Muscle of arm (tissue), 1 donor: ENCODE measurements at regions not wholly inside any gene's neighbourhood (a gene's known extent, or its start where the extent isn't known, plus 50 kb on each side); places are given as distances from the start of the nearest gene placed in this dataset.

Experiments
- DNase-seq: peaks from one replicate; pipeline ENCODE4 v3.0.0-alpha.2; 2013

- DNase-seq, result no peak
These were observed 397.7 kb upstream of the DDHD1 start for GRCh38 chr14:53550776-53551175.

- no peak for DNase-seq
These were observed 396.8 kb upstream of the DDHD1 start for GRCh38 chr14:53549956-53550355.

DNA sequence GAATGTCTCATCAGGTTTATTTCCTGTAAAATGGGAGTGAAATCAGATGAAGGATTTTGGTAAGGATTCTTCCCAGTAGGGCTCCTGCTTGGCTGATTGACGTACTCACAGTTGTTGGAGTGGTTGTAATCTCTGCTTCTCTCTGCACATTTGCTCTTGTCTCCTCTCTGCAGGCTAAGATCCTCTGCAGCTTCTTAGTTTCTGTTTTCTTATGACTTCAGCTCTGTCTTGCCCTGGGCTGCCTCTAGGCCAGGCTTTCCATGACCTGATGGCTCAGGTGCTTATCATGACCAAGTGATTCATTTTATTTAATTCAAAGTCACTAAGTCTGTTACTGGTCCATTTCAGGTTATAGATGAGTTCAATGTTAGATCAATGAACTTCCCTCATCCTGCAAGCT is 394.5 kb upstream of the DDHD1 start:
- DNase-seq, result no peak

- DNase-seq, result no peak
These were observed 392.1 kb upstream of the DDHD1 start for GRCh38 chr14:53545217-53545616.

DNA sequence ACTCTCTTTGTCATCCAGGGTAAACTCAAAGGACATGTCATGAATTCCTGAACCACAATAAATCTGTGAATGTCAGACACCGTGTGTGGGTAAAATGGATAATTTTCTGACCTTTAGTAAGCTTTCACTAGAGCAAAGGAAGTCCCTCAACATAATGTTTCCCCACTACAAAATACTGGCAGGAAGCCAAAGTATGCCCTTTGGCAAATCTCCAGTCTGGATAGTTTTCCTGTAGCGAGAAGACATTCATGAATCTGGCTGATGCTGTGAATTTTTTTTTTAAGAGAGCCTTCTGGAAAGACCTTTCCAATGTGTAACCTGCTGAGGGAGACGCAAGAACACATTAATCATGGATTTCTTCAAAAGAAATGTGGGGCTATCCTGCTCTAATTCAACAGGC is 389.6 kb upstream of the DDHD1 start:
- no peak for DNase-seq

GRCh38 chr14:53541411-53541810 is 388.3 kb upstream of the DDHD1 start:
- peak; percentile 41 for DNase-seq

DNA sequence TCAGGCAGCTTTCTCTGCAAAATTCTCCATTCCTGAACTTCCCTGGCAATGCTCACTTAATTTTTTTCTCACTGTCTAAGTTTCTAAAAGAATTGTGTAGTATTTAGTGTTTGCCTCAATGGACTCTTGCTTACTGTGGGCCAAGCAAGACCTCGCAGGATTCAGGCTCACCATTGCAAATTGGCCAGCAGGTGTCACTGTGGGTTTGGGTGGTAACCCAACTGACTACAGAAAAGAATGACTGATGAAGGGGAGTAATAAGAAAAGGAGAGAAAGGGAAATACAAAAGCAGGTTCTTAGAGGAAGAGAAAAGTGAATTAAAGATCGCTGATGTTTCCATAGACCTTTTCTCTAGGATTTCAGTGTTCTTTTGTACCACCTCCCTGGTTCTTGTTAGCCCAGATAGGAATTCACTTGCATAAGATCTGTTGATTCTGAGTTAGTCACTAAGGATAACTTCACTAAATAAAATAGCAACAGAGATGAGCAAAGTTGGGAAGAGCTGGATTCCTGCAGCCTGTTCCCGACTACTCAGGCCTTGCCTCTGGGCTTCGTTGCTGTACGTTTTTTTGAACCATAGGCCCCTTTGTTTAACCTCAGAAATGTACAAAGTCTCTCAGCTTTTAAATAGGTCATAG is 386.5 kb upstream of the DDHD1 start:
- DNase-seq, result peak; percentile 91

DNA sequence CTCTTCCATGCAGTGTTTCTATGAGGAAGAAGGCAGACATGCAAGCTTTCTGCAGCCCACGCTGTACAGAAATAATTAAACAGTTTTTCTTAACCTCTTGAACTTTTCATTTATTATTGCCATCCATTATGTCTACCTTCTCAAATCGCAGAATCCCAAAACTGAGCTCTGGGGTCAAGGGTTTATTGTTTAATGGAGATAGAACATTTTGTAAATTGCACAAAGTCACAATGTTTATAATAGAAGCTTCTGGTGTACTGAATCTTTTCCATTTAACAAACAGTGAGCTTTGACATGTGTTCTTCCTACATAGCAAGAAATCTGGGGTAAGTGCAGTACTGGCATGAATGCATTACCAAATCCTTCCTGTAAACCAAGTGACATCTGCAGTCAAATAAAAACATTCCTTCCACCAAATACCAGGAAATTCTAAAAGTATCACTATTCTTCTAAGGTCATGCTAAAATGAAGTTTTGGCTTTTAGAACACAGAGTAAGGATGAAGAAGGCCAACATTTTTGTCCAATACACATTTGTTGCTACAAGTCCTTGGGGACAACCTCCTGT is 385.3 kb upstream of the DDHD1 start:
- DNase-seq, result no peak

GRCh38 chr14:53537422-53538315 is 384.5 kb upstream of the DDHD1 start:
- no peak for DNase-seq

DNA sequence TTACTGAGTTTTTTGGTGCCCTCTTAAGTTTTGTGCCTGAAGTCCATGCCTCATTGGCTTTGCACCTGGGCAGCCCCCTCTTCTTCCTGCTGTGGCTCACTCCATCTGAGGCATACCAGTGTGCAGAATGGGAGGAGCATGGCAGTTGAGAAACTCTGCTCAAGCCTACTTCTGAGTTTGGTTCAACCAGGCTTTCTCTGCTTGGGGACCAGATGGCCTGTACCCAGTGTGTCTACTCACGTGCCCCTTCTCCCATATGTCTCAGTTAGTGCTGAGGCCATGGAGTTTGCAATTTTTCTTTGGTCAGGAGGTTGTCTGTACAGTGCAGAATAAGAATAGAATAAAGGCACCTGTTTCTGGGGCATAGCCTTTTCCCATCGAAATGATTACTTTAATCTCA is 383.3 kb upstream of the DDHD1 start:
- no peak for DNase-seq

DNA sequence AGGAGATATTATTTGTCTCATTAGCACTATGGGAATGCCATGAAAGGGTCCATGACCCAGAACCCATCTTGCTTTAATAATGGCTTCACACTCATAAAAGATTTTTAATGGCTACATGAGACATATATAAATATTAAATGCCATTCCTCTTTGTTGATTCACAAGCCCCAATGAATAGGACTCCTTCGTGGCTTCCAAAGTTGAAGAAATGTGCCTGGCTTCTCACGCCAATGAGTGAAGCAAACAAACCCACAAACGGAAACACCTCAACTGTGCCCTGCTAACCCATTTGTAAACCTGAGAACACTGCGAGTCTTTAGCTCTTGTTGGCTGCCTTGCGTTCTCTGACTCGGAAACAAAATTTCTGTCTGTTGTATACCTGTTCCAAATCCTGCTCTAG is 381.7 kb upstream of the DDHD1 start:
- no peak for DNase-seq

GRCh38 chr14:53533384-53533970 is 380.4 kb upstream of the DDHD1 start:
- DNase-seq, result no peak

DNA sequence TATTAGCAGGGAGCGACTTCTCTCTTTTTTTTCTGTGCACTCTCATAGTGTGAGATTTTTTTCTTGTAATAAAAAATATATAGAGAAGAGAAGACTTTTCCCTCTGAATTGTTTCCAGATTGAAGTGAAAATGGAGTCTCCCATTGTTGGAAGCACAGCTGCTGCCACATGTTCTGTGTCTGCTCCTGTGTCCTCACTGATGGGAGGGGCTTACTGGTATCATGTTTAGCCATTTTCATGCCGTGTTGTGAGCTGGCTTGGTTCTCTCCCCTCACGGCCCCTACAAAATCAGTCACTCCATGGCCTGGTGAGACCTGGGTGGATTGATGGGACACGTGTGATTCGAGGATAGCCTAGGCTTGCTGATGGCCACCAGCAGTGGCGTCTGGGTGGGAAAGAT is 379.7 kb upstream of the DDHD1 start:
- DNase-seq, result no peak

DNA sequence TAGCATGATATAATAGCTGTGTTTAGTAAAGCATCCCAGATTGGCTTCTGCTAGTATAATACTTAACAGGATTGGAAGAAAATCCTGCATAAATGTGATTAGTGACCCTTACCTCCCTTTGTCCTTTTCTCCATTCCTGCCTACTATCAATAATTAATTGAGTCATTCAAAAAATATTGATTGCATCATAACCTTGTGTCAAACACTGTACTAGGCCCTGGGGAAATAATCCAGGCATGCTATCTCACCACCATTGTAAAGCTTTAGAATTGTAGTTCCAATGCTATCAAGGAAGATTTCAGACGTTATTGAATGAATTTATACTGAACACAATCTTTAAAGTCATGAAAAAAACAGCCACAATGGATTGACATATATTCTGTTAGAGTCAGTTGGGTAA is 378.6 kb upstream of the DDHD1 start:
- DNase-seq, result no peak

GRCh38 chr14:53531156-53531555 is 378.0 kb upstream of the DDHD1 start:
- DNase-seq, result no peak

- no peak for DNase-seq
These were observed 376.4 kb upstream of the DDHD1 start for GRCh38 chr14:53529519-53529918.

DNA sequence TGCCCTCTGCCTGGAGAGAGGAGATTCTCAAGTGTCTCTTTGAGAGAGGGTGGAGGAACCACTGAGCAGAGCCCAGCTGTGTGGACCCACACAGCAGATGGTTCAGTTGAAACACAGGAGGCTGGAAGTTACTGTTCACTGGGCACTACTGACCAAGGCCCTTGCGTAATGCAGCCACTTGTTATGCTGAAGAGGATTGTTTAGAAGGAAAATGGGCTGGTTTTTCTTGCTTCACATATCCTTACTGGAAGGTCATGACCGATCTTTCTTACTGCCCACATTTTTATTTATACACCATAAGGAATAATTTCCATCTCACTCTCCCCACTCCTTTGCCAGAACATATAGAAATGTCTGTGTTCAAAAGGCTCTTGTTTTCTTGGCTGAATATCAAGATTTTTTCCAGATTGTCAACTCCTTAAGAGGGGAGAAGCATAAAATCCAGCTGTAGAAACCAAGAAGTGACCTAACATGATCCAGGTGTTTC is 375.1 kb upstream of the DDHD1 start:
- no peak for DNase-seq

DNA sequence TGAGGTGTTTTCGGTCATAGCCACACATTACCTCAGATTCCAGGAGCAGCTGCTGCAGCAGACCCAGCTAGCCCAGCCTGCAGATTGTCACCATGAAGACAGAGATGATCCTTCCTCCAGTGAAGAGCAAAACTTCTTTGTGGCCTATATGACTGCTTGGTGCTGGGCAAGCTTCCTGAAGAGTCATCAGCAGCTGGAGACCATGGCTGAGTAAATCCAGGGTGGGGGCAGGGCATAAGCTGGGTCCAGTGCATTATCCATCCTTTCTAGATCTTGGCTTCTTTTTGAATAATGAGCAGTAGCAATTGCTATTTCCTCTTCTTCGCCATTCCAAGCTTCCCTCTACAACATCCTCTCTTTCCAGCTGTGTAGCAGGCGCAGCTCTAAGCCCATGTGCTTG is 373.1 kb upstream of the DDHD1 start:
- no peak for DNase-seq

DNA sequence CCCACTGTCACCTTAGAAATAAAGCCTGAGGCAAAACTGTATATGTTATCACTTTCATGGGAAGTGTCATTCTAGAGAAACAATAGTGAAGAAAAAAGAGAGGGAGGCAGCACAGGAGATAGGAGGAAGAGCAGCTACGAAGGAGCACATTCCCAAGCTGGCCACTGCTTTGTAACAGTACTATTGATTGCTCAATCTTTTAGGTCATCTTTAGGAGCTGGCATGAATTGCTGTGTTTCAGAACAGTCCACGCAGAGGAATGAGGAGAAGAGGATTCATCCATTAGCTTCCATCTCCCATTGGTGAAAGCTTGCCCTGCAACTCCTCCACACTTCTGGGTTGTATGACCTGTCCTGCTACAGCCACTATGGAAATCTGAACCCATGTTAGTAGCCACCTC is 372.5 kb upstream of the DDHD1 start:
- no peak for DNase-seq

DNA sequence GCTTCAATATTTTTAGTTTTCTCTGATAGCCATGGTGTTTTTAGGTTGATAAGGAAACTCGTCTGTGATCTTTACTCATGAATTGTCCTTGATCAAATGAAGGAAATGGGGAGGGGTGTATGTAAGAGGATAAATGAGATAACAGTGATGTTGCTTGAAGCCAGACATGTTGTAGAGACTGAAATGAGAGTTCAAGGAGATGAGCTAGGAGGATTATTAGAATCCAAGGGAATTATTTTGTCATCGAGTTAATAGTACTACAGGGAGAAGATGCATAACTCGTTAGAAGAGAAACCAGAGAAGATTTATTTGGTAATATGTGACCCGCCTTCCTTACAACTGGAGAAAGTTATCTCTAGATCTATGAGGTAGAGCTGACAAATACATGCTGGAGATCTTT is 371.3 kb upstream of the DDHD1 start:
- DNase-seq, result no peak

DNA sequence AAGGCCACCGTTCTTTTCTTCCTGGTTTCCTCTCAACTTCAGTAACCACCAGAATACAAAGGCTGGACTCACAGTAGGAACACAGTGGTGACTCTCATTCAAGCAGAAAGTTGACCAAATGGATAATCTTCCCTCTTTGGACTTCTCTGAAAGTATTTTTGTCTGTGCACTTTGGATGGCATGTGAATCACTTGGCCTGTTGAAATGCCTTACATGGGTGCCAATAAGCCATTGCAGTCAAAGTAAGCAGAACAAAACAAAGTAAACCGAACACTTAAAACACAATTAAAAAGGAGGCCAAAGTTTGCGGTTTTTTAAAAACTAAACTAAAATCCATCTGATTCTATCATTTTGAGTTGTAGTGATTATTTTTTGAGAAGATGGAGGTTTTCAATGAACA is 370.1 kb upstream of the DDHD1 start:
- no peak for DNase-seq

- DNase-seq, result no peak
These were observed 367.2 kb upstream of the DDHD1 start for GRCh38 chr14:53520078-53520928.
